ENCODE measurements at regions not wholly inside any gene's neighbourhood (a gene's known extent, or its start where the extent isn't known, plus 50 kb on each side); places are given as distances from the start of the nearest gene placed in this dataset.

- no peak for TF ChIP-seq MGA (IDR thresholded peaks at IDR 0.05)
- TF ChIP-seq BRF2 (IDR thresholded peaks at IDR 0.05; ENCODE audit: borderline replicate concordance, insufficient read depth, insufficient read length): no peak
- TF ChIP-seq TFAP4 (CRISPR knock-in tag; IDR thresholded peaks at IDR 0.05; ENCODE audit: borderline replicate concordance): no peak
- TF ChIP-seq ZNF77 (CRISPR knock-in tag; IDR thresholded peaks at IDR 0.05): no peak
These were observed 212.8 kb upstream of the GYPA start (continued) for GRCh38 chr4:144353292-144353691.
